Osteoblast (primary cell): ENCODE measurements at regions not wholly inside any gene's neighbourhood (a gene's known extent, or its start where the extent isn't known, plus 50 kb on each side); places are given as distances from the start of the nearest gene placed in this dataset.

Experiments
- DNase-seq: peaks from one replicate; pipeline ENCODE4 v3.0.0; 2011; ENCODE audit warnings: low spot score, mixed read lengths; ENCODE audit not compliant: insufficient read length; ENCODE audit errors: missing footprints
- H2AFZ ChIP-seq: 2 replicates; pipeline ENCODE4 v1.6.0; 2011; ENCODE audit warnings: mild to moderate bottlenecking, low read length
- H3K27ac ChIP-seq: 2 replicates; pipeline ENCODE4 v1.5.1; 2011; ENCODE audit warnings: mild to moderate bottlenecking, low read depth, low read length, moderate library complexity
- H3K27me3 ChIP-seq: 2 replicates; pipeline ENCODE4 v1.6.0; 2012; ENCODE audit warnings: mild to moderate bottlenecking, control low read depth, inconsistent platforms, low read length, moderate library complexity; ENCODE audit not compliant: insufficient read depth
- H3K36me3 ChIP-seq: 2 replicates; pipeline ENCODE4 v1.5.1; 2011; ENCODE audit warnings: mild to moderate bottlenecking, low read length, control low read depth, moderate library complexity; ENCODE audit not compliant: insufficient read depth
- H3K4me1 ChIP-seq: 2 replicates; pipeline ENCODE4 v1.5.1; 2011; ENCODE audit warnings: mild to moderate bottlenecking, low read length, control low read depth, moderate library complexity; ENCODE audit not compliant: insufficient read depth
- H3K4me2 ChIP-seq: 2 replicates; pipeline ENCODE4 v1.6.0; 2011; ENCODE audit warnings: mild to moderate bottlenecking, low read length; ENCODE audit not compliant: insufficient read depth
- H3K4me3 ChIP-seq: fragments of 200-600 bp; sonication (generic); 3 replicates; pipeline ENCODE4 v1.5.1; 2012; ENCODE audit warnings: mild to moderate bottlenecking, low read length, inconsistent platforms; ENCODE audit not compliant: insufficient read depth
- H3K79me2 ChIP-seq: 2 replicates; pipeline ENCODE4 v1.6.0; 2012; ENCODE audit warnings: mild to moderate bottlenecking, low read length, control low read depth, inconsistent platforms; ENCODE audit not compliant: insufficient read depth
- H3K9me3 ChIP-seq: 2 replicates; pipeline ENCODE4 v1.5.1; 2011; ENCODE audit warnings: low read depth, low read length, control low read depth
- H4K20me1 ChIP-seq: 2 replicates; pipeline ENCODE4 v1.6.0; 2012; ENCODE audit warnings: mild to moderate bottlenecking, low read length, control low read depth; ENCODE audit not compliant: insufficient read depth
- CTCF ChIP-seq: IDR thresholded peaks from 2 replicates; pipeline ENCODE4 v1.5.1; 2011; ENCODE audit warnings: mild to moderate bottlenecking, low read depth, low read length, moderate library complexity; ENCODE audit errors: extremely low read depth

- H3K9me3 ChIP-seq = no peaks in the 10 kb centered on the region
- H3K27ac ChIP-seq = no peak overlapping the region
- DNase-seq = no peak
- H3K4me3 ChIP-seq = no peak overlapping the region
- H3K4me1 ChIP-seq = no peaks in the 10 kb centered on the region
- H3K4me2 ChIP-seq = no peak overlapping the region
- H3K27me3 ChIP-seq = no peaks in the 10 kb centered on the region
- H3K79me2 ChIP-seq = no peaks in the 10 kb centered on the region
- no peak overlapping the region for H2AFZ ChIP-seq
- no peak for TF ChIP-seq CTCF
- H4K20me1 ChIP-seq = no peaks in the 10 kb centered on the region
- no peaks in the 10 kb centered on the region for H3K36me3 ChIP-seq
Observed at GRCh38 chr3:76177610-76178009, 392.3 kb upstream of the ZNF717 start.

- H3K79me2 ChIP-seq = no peaks in the 10 kb centered on the region
- H3K9me3 ChIP-seq = no peaks in the 10 kb centered on the region
Observed at GRCh38 chr3:76178412-76178811, 393.1 kb upstream of the ZNF717 start.

GRCh38 chr3:76181213-76181612, 395.9 kb upstream of the ZNF717 start:
- H3K4me1 ChIP-seq = no peaks in the 10 kb centered on the region
- H2AFZ ChIP-seq = no peak overlapping the region
- H3K9me3 ChIP-seq = no peaks in the 10 kb centered on the region
- H3K4me3 ChIP-seq = no peak overlapping the region
- TF ChIP-seq CTCF = no peak
- H3K27ac ChIP-seq = no peak overlapping the region
- no peaks in the 10 kb centered on the region for H3K27me3 ChIP-seq
- no peaks in the 10 kb centered on the region for H3K79me2 ChIP-seq
- no peaks in the 10 kb centered on the region for H4K20me1 ChIP-seq
- H3K36me3 ChIP-seq = no peaks in the 10 kb centered on the region
- no peak overlapping the region for H3K4me2 ChIP-seq
- no peak for DNase-seq

More at GRCh38 chr3:76178412-76178811, 393.1 kb upstream of the ZNF717 start:
- no peak overlapping the region for H2AFZ ChIP-seq
- no peak for TF ChIP-seq CTCF
- no peak overlapping the region for H3K27ac ChIP-seq
- no peaks in the 10 kb centered on the region for H3K36me3 ChIP-seq
- no peaks in the 10 kb centered on the region for H3K27me3 ChIP-seq
- DNase-seq = no peak
- no peaks in the 10 kb centered on the region for H3K4me1 ChIP-seq
- H3K4me3 ChIP-seq = no peak overlapping the region
- no peaks in the 10 kb centered on the region for H4K20me1 ChIP-seq
- no peak overlapping the region for H3K4me2 ChIP-seq

GRCh38 chr3:76198086-76198485, 412.7 kb upstream of the ZNF717 start:
- Histone ChIP-seq H4K20me1 (no peaks in the 10 kb centered on the region), H3K9me3 (no peaks in the 10 kb centered on the region), H3K4me3 (no peak overlapping the region), H3K79me2 (no peaks in the 10 kb centered on the region), H2AFZ (no peak overlapping the region), H3K27ac (no peak overlapping the region), H3K36me3 (no peaks in the 10 kb centered on the region), H3K4me2 (no peak overlapping the region), H3K4me1 (no peaks in the 10 kb centered on the region), H3K27me3 (no peaks in the 10 kb centered on the region)
- DNase-seq = no peak
- no peak for TF ChIP-seq CTCF
